Lung (tissue), 11 donors: ENCODE measurements at regions not wholly inside any gene's neighbourhood (a gene's known extent, or its start where the extent isn't known, plus 50 kb on each side); places are given as distances from the start of the nearest gene placed in this dataset.

Experiments
- ATAC-seq: fragments of 200-7000 bp; cut with Tn5 transposase; one replicate; pipeline ENCODE4 v1.9.1; 2020; ENCODE audit warnings: moderate number of reproducible peaks; ENCODE audit not compliant: insufficient read depth, low FRiP score
- DNase-seq, 3 donors: peaks; one replicate each; pipeline ENCODE4 v3.0.0-alpha.2; 2013 to 2017
- H3K27ac ChIP-seq, 2 donors: one replicate each; pipeline ENCODE4 v1.5.1; 2013; ENCODE audit warnings: mild to moderate bottlenecking in 2 of 2, moderate library complexity in 2 of 2, control low read depth in 1 of 2, inconsistent platforms in 1 of 2, low read depth in 1 of 2, low read length in 1 of 2
- H3K27me3 ChIP-seq, 3 donors: one replicate each; pipeline ENCODE4 v1.5.1; 2013; ENCODE audit warnings: low read length in 2 of 3; ENCODE audit not compliant: control insufficient read depth in 3 of 3, insufficient read depth in 3 of 3
- H3K36me3 ChIP-seq, 4 donors: one replicate each; pipeline ENCODE4 v1.5.1; 2013; ENCODE audit warnings: low read length in 4 of 4, mild to moderate bottlenecking in 1 of 4, moderate library complexity in 1 of 4; ENCODE audit not compliant: control insufficient read depth in 4 of 4, insufficient read depth in 4 of 4
- H3K4me1 ChIP-seq, 5 donors: one replicate each; pipeline ENCODE4 v1.5.1; 2013; ENCODE audit warnings: low read length in 5 of 5, mild to moderate bottlenecking in 2 of 5, moderate library complexity in 1 of 5; ENCODE audit not compliant: control insufficient read depth in 5 of 5, insufficient read depth in 5 of 5
- H3K4me3 ChIP-seq: one replicate; pipeline ENCODE4 v1.5.1; 2013; ENCODE audit warnings: mild to moderate bottlenecking, control low read depth, moderate library complexity
- H3K9ac ChIP-seq, 2 donors: one replicate each; pipeline ENCODE4 v1.5.1; 2013; ENCODE audit warnings: low read length in 2 of 2, control low read depth in 1 of 2; ENCODE audit not compliant: insufficient read depth in 1 of 2
- H3K9me3 ChIP-seq, 4 donors: one replicate each; pipeline ENCODE4 v1.5.1; 2013; ENCODE audit warnings: low read length in 3 of 4, mild to moderate bottlenecking in 1 of 4, moderate library complexity in 1 of 4; ENCODE audit not compliant: control insufficient read depth in 4 of 4, insufficient read depth in 3 of 4
- CTCF ChIP-seq: IDR thresholded peaks from 2 replicates; pipeline ENCODE4 v1.5.1; 2012; ENCODE audit warnings: mild to moderate bottlenecking; ENCODE audit errors: control extremely low read depth, extremely low read depth
- WGBS, 2 donors: extraction: QIAGEN DNeasy Blood & Tissue Kit; methylation state at CpG; one replicate each; pipeline ENCODE4 v1.1.7; 2013; 5-methylcytosine and 5-hydroxymethylcytosine counted together
- donor health status: control.
- donor health status: control.
- donor health status: Bipolar disorder and iron deficiency.
- donor health status: healthy.
- donor health status: DM: yes; HTN: yes; CAD: no.

GRCh38 chr1:4600615-4601460 is 53.6 kb upstream of the AJAP1 start:
- DNase-seq (no peak), ATAC-seq (no peak)
- H3K36me3 ChIP-seq = no peaks in the 10 kb centered on the region
- H3K27ac ChIP-seq = no peak overlapping the region
- TF ChIP-seq CTCF = no peak
- H3K9me3 ChIP-seq = peaks cover 0 to 2% (median 0%) of the 10 kb centered on the region in 4 donors
- H3K4me3 ChIP-seq = no peak overlapping the region
- 85 to 88% methylated on average over 18 of the region's 18 CpGs for WGBS, 2 donors
- peaks cover 0 to 41% (median 7%) of the 10 kb centered on the region in 3 donors for H3K27me3 ChIP-seq
- no peaks in the 10 kb centered on the region for H3K4me1 ChIP-seq
- H3K9ac ChIP-seq = no peak overlapping the region

DNA sequence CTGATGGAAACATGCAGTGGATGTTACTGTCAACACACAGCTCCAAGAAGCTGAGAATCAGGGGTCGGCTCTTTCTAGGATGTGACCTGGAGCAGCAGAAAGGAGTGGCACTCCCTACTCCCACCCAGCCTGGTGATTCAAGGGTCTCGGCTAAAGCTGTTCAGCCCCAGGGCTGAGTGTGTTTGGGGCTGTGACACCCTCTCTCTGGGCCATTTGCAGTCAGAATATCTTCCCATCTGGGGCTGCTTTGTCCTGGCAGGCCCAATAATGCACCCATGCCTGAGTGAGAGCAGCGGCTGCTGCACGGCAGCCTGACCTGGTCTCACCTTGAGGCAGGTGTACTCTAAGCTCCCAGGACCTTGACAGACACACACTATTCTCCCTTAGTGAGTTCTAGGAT is 52.5 kb upstream of the AJAP1 start:
- TF ChIP-seq CTCF = no peak
- H3K9me3 ChIP-seq = peaks cover 0 to 5% (median 0%) of the 10 kb centered on the region in 4 donors
- ATAC-seq (no peak), DNase-seq (no peak)
- H3K36me3 ChIP-seq = no peaks in the 10 kb centered on the region
- no peak overlapping the region for H3K4me3 ChIP-seq
- no peak overlapping the region for H3K9ac ChIP-seq
- no peak overlapping the region for H3K27ac ChIP-seq
- H3K27me3 ChIP-seq = peaks cover 0 to 42% (median 7%) of the 10 kb centered on the region in 3 donors
- 79 to 82% methylated on average over 4 of the region's 4 CpGs for WGBS, 2 donors
- H3K4me1 ChIP-seq = no peaks in the 10 kb centered on the region

- Histone ChIP-seq H3K36me3 (no peaks in the 10 kb centered on the region), H3K27ac (no peak overlapping the region), H3K9ac (no peak overlapping the region), H3K9me3 (peaks cover 0 to 5% (median 0%) of the 10 kb centered on the region in 4 donors), H3K4me3 (no peak overlapping the region), H3K4me1 (no peaks in the 10 kb centered on the region), H3K27me3 (peaks cover 0 to 42% (median 7%) of the 10 kb centered on the region in 3 donors)
- ATAC-seq (no peak), DNase-seq (no peak)
- WGBS, 2 donors = 73 to 78% methylated on average over 17 of the region's 17 CpGs
- no peak for TF ChIP-seq CTCF
These were observed 51.7 kb upstream of the AJAP1 start for GRCh38 chr1:4602462-4603294.
